ENCODE measurements at regions not wholly inside any gene's neighbourhood (a gene's known extent, or its start where the extent isn't known, plus 50 kb on each side); places are given as distances from the start of the nearest gene placed in this dataset.

DNA sequence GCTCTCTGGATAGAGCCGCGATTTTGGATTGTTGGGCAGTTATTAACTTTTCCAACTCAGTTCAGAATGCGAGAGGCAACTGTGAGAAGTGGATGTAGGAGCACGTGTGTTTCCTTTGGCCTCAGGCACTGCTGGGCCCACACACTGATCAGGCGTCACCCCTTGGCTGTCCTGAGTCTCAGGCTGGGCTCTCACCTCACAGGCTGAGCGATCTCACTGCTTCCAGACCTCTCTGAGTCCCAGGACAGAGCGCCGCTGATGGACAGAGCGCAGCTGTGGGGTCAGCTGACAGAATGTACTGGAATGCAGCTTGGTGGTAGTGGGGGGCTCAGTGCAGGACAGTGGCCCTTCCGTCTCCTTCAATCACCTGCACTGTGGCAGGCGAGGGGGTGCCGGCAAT, 516.2 kb downstream of the TBC1D22A start:
- no peak for DNase-seq

DNA sequence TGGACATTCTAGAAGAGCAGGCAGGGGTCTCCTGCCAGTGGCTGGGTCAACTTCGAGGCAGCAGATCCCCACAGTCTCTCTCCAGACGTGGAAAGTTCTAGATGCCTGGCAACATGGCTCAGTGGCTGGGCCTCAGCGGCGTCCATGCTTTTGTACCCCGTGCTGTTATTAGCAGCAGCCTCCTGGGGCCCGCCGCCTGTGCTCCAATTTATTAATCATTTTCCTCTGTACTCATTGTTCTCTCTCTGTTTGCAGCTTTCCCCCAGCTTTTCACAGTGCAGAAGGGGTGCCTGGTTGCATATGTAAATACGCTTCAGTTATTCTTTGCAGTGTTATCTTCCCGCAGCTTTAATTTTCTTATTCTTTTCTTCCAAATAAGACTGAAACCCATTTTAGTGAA, 515.1 kb downstream of the TBC1D22A start:
- no peak for DNase-seq

DNA sequence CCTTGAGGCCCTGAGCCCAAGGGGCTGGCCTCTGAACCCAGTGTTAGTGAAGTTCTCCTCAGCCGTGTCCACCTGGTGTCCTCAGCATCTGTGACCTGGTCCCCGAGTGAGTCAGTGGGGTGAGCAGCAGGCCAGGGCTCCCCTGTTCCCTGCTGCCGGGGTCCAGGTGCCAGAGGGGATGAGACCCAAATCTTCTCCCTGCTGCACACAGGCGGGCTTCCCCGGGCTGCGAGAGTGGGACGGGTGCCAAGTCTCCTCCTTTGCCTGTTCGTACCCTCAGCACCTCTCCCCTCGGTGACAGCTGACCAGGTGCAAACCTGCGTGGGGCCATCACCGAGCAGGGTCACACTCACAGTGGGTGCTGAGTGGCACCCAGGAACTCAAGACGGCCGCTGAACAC, 514.5 kb downstream of the TBC1D22A start:
- DNase-seq: no peak

DNA sequence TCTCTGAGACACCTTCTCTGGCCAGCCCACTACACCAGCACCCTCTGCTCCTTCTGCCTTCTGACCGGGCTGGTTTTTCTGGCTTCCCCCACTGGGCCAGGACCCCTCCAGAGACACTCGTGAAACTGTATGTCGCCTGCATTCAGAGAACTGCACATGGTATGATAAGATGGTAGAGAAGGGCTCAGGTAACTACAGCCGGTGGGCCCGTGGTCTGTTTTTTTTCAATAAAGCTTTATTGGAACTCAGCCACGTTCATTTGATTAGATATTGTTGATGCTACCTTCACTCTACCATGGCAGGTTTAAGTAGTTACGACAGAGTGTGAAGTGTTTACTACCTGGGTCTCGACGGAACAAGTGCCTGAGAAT, 514.0 kb downstream of the TBC1D22A start:
- no peak for DNase-seq

DNA sequence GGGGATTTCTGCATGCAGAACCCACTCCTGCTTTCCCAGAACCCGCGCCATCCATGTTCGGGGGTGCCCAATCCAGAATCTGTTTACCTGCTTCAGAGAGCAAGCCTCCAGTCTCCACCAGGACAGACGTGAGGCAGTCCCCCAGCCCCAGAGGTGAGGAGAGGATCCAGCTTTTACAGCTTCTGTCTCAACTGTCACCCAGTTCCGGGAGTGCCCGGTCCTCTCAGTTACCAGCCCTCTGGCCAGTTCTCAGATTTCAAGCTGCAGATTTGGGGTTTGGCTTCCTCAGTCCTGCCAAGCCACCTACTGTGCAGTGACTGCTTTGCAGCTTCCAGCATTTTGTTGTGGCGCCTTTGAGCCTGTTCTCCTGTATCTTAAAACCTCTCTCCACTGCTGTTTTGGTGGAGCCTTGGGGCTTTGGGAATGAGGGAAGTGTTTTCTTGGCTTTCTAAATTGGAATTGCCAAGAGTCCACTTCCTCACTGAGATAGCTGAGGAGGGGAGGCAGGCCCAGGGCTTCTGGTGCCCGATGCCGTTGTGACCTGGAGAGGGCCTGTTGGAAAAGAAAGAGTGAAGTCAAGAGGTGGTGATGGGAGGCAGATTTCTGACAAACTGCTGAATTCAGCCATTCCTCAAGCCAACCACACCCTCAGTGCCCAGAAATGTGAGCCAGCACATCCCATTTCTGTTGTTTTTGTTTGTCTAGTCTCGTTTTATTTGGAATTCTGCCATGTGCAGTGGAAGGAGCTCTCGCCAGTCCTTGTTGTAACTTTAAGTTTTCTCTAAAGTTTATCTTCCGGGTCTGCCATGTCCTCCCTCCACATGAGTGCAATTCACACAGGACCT, 513.4 kb downstream of the TBC1D22A start:
- no peak for DNase-seq

DNA sequence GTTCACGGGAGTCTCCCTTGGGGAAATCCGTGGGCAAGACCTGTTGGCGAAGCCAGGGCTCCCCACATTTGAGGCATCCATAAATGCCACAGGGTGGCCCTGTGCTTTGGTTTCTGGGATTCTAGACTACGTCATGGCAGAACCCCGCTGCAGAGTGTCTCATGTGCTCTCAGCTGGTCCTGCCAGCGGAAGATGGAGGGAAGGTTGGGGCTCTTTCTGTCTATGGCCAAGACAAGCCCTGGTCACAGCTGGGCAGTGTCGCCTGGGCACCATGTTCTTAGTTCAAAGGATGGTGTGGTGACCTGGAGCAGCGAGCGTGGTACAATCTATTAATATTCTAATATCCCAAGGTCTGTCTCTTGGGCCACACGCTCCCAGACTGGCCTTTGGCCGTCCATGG, 511.7 kb downstream of the TBC1D22A start:
- DNase-seq: no peak

DNA sequence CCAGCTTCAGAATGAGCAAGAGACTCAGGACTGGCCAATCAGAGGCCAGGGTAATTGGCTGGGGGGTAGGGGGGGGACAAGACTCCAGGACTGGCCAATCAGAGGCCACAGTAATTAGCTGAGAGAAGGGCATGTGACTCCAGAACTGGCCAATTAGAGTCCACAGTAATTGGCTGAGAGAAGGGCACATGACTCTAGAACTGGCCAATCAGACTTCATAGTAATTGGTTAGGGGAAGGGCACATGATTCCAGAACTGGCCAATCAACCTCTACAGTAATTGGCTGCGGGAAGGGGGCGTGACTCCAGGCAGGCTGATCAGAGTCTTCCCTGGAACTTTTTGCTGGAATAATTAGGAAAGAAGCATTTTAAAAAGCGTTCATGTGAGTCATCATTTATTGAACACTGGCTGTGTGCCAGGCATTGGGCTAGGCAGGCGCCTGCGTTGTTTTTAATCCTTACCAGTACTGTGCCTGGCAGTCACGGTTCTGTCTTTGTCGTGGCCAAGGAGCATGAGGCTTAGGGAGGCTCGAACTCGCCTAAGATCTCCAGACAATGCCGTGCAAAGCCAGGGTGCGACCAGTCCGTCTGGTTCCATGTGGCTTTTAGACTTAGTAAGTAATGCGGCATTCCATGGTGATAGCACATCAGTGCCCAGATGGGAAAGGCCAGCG, 508.1 kb downstream of the TBC1D22A start:
- DNase-seq: no peak

DNA sequence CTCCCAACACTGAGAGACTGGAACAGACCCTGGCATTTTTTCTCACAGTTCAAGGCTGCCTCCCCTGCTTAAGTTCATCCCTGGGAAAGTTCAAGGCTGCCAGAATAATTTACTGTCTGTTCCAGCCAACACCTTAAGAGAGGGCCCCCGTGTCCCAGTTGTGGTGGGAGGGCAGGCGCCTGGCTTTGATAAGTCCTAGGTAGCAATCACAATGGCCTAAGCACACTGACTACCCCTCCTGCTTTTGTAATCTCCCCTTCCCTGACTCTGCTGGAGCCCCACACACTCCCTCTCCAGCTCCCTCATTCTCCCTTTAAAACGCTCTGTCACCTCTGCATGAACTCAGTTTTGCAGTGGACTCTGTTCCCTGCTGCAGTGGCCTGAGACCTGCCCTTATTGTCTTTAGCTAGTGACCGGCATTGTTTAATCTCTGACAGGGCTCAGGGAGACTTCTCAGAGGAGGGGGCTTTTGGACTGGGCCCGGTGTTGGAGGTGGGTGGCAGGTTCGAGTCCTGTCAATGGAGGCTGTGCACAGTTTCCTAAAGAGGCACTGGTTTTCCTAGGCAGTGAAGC, 507.2 kb downstream of the TBC1D22A start:
- no peak for DNase-seq

DNA sequence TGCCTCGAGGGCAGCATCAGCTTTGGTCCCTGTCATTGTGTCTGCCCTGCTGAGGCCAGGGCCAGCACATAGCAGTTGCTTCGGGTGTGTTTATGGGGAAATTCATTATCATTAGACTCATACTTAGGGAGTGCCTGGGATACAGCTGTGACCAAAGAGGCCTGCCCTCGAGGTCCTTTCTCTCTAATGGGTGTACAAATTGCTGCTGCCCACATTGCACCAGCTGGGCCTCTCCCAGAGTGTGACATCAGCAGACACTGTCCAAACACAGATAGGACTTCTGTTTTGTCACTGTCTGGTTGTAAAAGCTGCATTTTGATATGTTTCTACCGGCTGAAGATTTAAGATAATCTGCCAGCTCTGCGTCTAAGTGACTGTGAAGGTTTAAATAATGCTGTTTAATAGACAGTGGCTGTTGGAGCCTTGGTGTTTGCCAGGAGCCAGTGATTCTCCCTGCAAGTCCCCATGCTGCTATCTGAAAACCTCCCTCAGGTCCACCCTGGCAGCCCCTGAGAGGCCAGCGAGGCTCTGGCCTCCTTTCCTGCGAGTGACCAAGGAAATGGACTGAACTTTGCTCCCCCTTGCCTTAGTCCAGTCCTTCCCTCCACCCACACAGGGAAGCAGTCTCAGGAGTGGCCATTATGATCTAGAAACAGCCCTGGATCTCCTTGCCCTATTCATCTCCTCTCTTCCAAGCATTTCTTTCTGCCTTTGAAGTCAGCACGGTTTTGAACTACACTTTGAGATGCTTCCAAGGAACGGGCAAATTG, 505.2 kb downstream of the TBC1D22A start:
- DNase-seq: no peak

DNA sequence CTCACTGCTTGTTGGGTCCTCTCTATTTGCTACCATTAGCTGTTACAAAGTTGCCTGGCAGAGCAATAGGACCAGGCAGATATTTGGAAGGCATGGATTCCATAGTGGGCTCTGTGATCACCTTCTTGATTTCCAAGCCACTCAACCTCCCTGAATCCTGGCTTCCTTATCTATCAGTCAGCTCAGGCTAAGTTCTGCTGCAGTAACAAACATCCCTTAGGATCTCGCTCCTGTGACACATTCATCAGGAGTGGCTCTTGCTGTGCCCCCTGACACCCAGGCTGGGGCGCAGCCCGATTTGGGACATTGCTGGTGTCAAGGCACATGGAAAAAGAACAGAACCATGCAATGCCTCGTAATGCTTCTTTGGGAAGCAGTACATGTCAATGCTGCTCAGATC, 503.9 kb downstream of the TBC1D22A start:
- no peak for DNase-seq

DNA sequence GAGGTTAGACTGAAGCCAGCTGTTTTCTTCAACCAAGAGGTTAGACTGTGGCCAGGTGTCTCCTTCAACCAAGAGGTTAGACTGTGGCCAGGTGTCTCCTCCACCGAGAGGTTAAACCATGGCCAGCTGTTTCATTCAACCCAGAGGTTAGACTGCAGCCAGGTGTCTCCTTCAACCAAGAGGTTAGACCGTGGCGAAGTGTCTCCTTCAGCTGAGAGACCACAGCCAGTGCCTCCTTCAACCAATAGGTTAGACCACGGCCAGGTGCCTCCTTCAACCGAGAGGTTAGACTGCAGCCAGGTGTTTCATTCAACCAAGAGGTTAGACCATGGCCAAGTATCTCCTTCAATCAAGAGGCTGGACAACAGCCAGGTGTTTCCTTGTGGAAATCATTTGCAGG, 498.1 kb downstream of the TBC1D22A start:
- DNase-seq: no peak

DNA sequence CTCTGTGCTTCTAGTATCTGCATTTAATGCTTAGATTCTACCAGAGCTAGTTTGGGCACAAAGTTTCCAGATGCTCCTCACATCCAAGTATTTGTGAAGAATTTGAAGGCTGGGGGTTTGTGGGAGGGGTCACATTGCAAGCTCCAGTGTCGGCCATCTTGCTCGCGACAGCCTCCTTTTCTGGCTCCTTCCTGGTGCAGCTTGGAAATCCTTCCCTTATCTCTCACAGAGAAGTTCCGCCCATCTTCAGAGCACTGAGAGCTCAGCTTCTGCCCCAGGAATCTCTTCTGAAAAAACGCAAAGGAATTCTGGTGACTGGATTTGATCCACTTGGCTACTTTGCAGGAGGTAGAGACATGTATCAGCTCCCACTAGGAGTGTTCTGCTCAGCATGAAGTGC, 497.5 kb downstream of the TBC1D22A start:
- no peak for DNase-seq

DNA sequence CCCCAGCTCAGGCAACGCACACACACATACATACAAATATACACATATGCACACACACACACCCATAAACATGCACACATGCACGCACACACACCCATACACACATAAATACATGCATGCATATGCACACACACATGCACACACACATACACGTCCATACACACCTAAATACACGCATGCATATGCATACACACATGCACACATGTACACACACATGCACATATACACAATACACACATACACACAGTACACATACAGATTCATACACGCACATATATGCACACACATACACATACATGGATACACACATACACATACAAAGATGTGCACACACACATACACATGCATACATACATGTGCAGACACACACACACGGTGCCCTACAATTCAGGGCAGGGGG, 496.6 kb downstream of the TBC1D22A start:
- DNase-seq: no peak

DNA sequence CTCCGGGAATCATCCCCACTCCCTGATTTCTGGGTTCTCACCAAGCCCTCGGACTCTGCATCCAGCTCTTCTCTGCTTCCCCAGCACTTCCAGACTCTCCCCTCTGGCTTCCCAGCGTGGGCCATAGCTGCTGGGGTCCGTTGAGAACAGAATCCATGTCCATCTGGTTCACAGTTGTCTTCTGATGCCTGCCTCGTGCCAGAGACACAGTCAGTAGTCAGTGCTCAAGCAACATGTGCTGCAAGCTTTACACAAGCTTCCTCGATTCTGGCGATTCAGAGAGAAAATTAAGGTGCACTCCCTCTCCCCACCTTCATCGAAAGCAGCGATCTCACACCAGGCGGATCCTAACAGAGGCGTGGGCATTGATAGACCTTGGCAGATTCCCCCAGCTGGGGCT, 495.5 kb downstream of the TBC1D22A start:
- DNase-seq: no peak

DNA sequence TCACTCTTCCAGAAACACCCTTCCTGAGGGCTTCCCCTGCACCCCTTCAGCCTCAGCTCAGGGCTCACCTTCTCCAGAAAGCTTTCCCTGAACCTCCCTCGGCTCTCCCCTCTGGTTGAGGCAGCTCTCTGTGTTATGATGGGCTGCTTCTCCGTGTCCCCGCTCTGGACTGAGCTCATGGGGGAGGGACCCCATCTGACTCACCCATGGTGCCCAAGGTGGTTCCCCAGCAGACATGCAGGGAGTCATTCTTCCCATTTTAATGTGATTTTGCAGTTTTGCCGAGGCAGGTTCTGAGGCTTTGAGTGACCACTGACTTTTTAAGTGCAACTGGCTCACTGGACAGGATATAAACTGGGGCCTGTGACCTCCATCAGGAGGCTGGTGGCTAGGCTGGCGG, 495.1 kb downstream of the TBC1D22A start:
- no peak for DNase-seq

DNA sequence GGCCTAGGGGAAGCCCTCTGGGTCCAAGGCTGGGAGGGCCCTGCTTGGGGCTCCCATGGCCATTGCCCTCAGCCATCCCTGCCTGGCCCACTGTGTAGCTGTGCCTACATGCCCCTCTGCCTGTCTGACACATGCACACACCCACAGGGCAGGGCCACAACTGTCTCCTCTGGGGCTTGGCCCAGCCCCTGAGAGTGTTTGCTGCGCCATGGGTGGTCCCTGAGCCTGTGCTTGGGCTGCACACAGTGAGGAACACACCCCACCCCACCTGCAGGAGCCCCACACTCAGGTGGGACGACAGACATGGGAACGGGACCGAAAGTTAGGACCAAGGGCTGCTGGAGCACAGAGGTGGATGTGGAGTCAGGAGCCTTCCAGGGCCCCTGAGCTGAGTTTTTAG, 489.5 kb downstream of the TBC1D22A start:
- DNase-seq: no peak

DNA sequence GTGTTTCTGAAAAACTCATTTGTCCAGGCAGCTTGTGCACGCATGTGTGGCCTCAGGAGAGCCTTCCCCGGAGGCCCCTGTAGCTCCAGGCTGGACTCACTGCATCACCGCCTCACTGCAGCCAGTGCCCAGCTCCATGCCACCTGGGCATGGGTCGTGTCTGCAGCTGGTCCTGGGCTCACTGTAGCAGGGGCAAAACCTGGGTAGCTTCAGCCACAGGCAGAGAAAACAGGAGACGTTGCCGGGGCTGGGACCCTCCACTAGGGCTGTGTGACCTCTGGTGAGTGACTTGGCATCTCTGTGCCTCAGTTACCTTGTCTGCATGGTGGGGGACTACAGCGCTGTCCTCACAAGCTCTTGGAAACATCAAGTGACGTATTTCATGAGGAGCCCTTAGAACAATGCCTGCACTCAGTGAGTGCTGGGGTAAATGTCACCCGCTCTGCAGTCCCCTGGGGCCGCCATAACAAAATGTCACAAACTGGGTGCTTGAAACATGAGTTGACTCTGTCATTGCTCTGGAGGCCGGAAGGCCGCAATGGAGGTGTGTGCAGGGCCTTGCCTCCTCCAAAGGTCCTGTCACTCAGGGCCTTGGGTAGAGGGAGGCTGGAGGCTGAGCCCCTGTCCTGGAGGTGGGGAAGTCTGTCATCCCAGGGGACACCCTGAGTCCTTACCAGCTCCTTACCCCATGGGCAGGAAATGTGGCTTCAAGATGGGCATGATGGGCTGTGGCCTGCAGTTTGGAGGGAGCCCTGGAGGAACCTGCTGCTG, 488.7 kb downstream of the TBC1D22A start:
- no peak for DNase-seq

DNA sequence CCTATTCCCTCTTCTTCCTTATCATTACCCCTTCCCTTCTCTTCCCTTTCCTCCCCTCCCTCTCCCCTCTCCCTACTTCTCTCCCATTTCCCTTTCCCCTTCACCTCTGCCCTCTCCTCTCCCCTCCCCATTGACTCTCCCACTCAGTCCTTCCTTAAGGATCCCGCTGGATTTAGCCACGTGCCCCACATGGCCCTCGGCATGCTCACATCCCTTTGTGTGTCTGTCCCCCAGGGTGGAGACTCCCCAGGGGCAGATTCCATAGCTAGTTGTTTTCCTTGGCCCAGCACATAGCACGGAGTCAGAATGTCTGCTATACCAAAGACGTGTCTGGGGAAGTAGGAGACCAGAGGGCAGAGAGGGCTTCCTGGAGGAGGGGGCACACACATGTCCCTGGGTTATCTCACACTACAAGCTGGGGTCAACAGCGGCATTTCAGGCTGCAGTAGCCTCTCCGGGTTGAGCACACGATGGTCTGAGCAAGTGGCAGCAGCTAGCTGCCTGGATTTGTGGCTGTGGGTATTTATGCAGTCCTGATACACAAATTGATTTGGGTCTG, 487.0 kb downstream of the TBC1D22A start:
- DNase-seq: no peak

DNA sequence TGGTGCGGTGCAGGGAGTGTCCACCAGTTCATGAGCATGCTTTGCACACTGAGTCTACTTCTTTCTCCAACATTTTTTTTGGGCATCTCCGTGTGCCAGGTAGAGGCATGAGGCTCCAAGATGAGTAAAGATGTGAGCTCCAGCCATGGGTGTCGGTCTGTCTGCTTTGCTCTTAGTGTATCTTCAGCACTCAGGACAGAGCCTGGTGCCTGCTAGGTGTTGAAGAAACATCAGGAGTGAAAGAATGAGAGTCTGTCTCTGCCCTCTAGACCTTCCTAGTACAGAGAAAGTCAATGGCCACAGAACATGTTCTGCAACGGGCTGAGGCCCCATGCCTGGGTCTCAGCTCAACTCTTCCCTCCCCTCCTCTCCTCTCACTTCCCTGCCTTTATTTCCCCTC, 486.5 kb downstream of the TBC1D22A start:
- no peak for DNase-seq

DNA sequence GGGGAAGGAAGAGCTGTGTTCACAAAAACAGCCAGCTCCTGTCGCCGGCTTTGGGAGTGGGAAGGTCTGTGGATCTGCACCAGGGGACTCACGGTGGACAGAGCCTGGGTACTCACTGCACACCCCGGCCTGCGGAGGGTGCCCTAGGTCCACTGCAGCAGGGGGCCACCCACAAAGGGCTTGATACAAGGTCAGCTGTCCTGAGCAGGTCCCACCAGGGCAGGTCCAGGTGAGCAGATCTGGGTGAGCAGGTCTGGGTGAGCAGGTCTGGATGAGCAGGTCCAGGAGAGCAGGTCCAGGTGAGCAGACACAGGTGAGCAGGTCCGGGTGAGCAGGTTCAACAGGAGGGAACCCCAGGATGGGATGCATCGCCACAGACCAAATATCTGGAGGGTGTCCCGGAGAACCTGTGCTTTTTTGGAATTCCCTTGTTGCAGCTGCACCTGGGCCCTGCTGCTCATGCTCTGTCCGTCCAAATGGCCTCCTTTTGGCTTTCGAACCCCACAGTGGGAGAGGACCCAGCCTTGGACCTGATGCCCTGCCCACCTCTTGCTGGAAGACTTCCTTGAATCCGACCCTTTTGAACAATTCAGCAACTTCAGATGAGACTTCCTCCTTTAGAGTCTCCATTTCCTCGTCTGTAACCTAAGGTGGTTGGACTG, 485.3 kb downstream of the TBC1D22A start:
- no peak for DNase-seq

DNA sequence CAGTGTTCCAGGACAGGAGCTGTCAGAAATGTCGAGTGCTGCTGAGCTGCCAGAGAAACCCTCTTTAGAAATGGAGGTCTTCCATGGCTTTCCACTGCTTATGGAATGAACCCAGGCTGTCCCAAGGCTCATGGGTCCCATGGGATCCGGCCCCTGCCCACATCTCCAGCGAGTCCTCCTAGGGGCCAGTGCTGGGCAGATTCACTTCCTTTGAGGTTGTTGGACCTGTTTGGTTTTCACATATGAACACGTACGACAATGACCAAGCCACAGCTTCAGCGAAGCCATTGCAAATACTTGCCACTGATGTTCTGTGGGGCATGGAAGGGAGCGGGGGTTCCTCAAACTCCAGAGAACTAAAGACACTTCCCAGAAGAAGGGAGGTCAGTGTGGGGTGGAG, 483.3 kb downstream of the TBC1D22A start:
- no peak for DNase-seq

DNA sequence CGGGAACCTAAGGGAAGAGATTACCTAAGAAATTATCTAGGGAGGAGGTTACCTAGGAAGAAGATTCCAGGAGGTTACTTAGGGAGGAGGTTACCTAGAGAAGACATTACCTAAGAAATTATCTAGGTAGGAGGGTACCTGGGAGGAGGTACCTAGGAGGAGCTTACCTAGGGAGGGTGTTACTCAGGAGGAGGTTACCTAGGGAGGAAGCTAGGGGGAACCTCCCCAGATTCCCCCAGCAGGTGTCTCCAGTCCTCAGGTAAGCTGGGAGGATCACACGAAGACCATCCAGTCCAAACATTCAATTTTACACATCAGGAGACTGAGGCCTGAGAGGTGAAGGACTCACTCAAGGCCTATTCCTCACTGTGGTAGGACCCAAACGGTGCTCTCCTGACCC, 482.8 kb downstream of the TBC1D22A start:
- no peak for DNase-seq

All from NCI-H1105 (cell line).